Left lung (tissue), 4 donors: ENCODE measurements at regions not wholly inside any gene's neighbourhood (a gene's known extent, or its start where the extent isn't known, plus 50 kb on each side); places are given as distances from the start of the nearest gene placed in this dataset.

Experiments
- ATAC-seq: fragments of 200-7000 bp; cut with Tn5 transposase; one replicate; pipeline ENCODE4 v1.9.1; 2020; ENCODE audit warnings: moderate library complexity
- DNase-seq, 4 donors: peaks; one replicate each; pipeline ENCODE4 v3.0.0-alpha.2; 2013 to 2020
- H3K27ac ChIP-seq, 2 donors: fragments of 200-600 bp; sonication (generic) in 1 of 2; one replicate each; pipeline versions ENCODE4 v1.5.0 to v1.8.0; 2020 to 2021
- H3K27me3 ChIP-seq, 2 donors: fragments of 200-600 bp; sonication (generic) in 1 of 2; one replicate each; pipeline versions ENCODE4 v1.5.0 to v1.8.0; 2020 to 2021
- H3K36me3 ChIP-seq, 2 donors: fragments of 200-600 bp; sonication (generic) in 1 of 2; one replicate each; pipeline versions ENCODE4 v1.5.0 to v1.8.0; 2020 to 2021
- H3K4me1 ChIP-seq, 2 donors: fragments of 200-600 bp; one replicate each; pipeline ENCODE4 v1.8.0; 2021
- H3K4me3 ChIP-seq, 2 donors: fragments of 200-600 bp; sonication (generic) in 1 of 2; one replicate each; pipeline versions ENCODE4 v1.5.0 to v1.8.0; 2020 to 2021; ENCODE audit warnings: mild to moderate bottlenecking in 1 of 2
- H3K9me3 ChIP-seq, 2 donors: fragments of 200-600 bp; sonication (generic) in 1 of 2; one replicate each; pipeline versions ENCODE4 v1.5.0 to v1.8.0; 2020 to 2021
- CTCF ChIP-seq, 2 donors: fragments of 200-600 bp; sonication (generic) in 1 of 2; IDR thresholded peaks; one replicate each; pipeline versions ENCODE4 v1.5.0 to v1.8.0; 2021; ENCODE audit warnings: antibody characterized with exemption in 2 of 2
- intact Hi-C, 2 donors: fragments of 100-400 bp; cut with DNase I; formaldehyde crosslinking; loops; one replicate each; pipeline versions ENCODE4 v1.11.2 to v1.14.2; 2022
- donor health status: DM: no; HTN: yes; CAD: no.
- donor health status: DM: no; HTN: no; CAD: no.

GRCh38 chr3:71905426-71905825 lies 120.5 kb upstream of the PROK2 start:
- ATAC-seq (peak; percentile 54), DNase-seq (peak in 1 of 4 donors; percentile 41)
- no peak overlapping the region for H3K4me3 ChIP-seq
- H3K4me1 ChIP-seq, result peaks cover 3 to 47% of the 10 kb centered on the region in 2 donors
- intact Hi-C loops, result no loop called here
- no peak for TF ChIP-seq CTCF (IDR thresholded peaks at IDR 0.05)
- peaks cover 0 to 62% of the 10 kb centered on the region in 2 donors for H3K27me3 ChIP-seq
- no peaks in the 10 kb centered on the region for H3K36me3 ChIP-seq
- no peaks in the 10 kb centered on the region for H3K9me3 ChIP-seq
- H3K27ac ChIP-seq, result peak overlapping the region in 1 of 2 donors; percentile 25

- no peak overlapping the region for H3K4me3 ChIP-seq
- no peak for DNase-seq
- peaks cover 3 to 47% of the 10 kb centered on the region in 2 donors for H3K4me1 ChIP-seq
- H3K27ac ChIP-seq, result no peak overlapping the region
- H3K9me3 ChIP-seq, result no peaks in the 10 kb centered on the region
- no peaks in the 10 kb centered on the region for H3K36me3 ChIP-seq
- peaks cover 0 to 47% of the 10 kb centered on the region in 2 donors for H3K27me3 ChIP-seq
- intact Hi-C loops, result no loop called here
- ATAC-seq, result no peak
- no peak for TF ChIP-seq CTCF (IDR thresholded peaks at IDR 0.05)
Measured at GRCh38 chr3:71903936-71904335, 119.0 kb upstream of the PROK2 start.

- intact Hi-C loops, result no loop called here
- no peak for DNase-seq
Measured at GRCh38 chr3:71903112-71903495, 118.2 kb upstream of the PROK2 start.

GRCh38 chr3:71902258-71903111 lies 117.5 kb upstream of the PROK2 start:
- H3K9me3 ChIP-seq, result no peaks in the 10 kb centered on the region
- peaks cover 0 to 45% of the 10 kb centered on the region in 2 donors for H3K4me1 ChIP-seq
- ATAC-seq, result no peak
- intact Hi-C loops, result no loop called here
- TF ChIP-seq CTCF (IDR thresholded peaks at IDR 0.05), result no peak
- no peaks in the 10 kb centered on the region for H3K36me3 ChIP-seq
- H3K27me3 ChIP-seq, result peaks cover 0 to 42% of the 10 kb centered on the region in 2 donors
- H3K27ac ChIP-seq, result no peak overlapping the region
- H3K4me3 ChIP-seq, result no peak overlapping the region
- DNase-seq, result no peak

More at GRCh38 chr3:71903112-71903495, 118.2 kb upstream of the PROK2 start:
- no peak overlapping the region for H3K27ac ChIP-seq
- no peak for TF ChIP-seq CTCF (IDR thresholded peaks at IDR 0.05)
- H3K36me3 ChIP-seq, result no peaks in the 10 kb centered on the region
- H3K27me3 ChIP-seq, result peaks cover 0 to 42% of the 10 kb centered on the region in 2 donors
- ATAC-seq, result no peak
- H3K4me1 ChIP-seq, result peaks cover 2 to 47% of the 10 kb centered on the region in 2 donors
- H3K4me3 ChIP-seq, result no peak overlapping the region
- no peaks in the 10 kb centered on the region for H3K9me3 ChIP-seq

GRCh38 chr3:71901645-71902044 lies 116.7 kb upstream of the PROK2 start:
- Histone ChIP-seq H3K4me3 (no peak overlapping the region), H3K36me3 (no peaks in the 10 kb centered on the region), H3K27ac (no peak overlapping the region), H3K4me1 (peaks cover 0 to 40% of the 10 kb centered on the region in 2 donors), H3K27me3 (peaks cover 0 to 39% of the 10 kb centered on the region in 2 donors), H3K9me3 (no peaks in the 10 kb centered on the region)
- intact Hi-C loops, result no loop called here
- TF ChIP-seq CTCF (IDR thresholded peaks at IDR 0.05), result no peak
- DNase-seq (no peak), ATAC-seq (no peak)
